Muscle of leg (tissue), 3 donors: ENCODE measurements at regions not wholly inside any gene's neighbourhood (a gene's known extent, or its start where the extent isn't known, plus 50 kb on each side); places are given as distances from the start of the nearest gene placed in this dataset.
"Not testable (repeated sequence)": the region's sequence is repeated elsewhere in the genome, so short reads cannot be mapped to it uniquely, and the experiment has no call there.

ENCODE experiments used
- DNase-seq: peaks from one replicate; pipeline ENCODE4 v3.0.0; 2013
- H3K27ac ChIP-seq: one replicate; pipeline ENCODE4 v1.5.1; 2013; ENCODE audit warnings: mild to moderate bottlenecking, low read length, control low read depth
- H3K27me3 ChIP-seq: one replicate; pipeline ENCODE4 v1.6.1; 2013; ENCODE audit warnings: low read length; ENCODE audit not compliant: control insufficient read depth, insufficient read depth
- H3K36me3 ChIP-seq: one replicate; pipeline ENCODE4 v1.6.1; 2013; ENCODE audit warnings: low read length; ENCODE audit not compliant: control insufficient read depth, insufficient read depth
- H3K4me1 ChIP-seq: one replicate; pipeline ENCODE4 v1.6.1; 2013; ENCODE audit warnings: low read length; ENCODE audit not compliant: control insufficient read depth, insufficient read depth
- H3K4me3 ChIP-seq: one replicate; pipeline ENCODE4 v1.5.1; 2013; ENCODE audit warnings: low read length, control low read depth
- H3K9me3 ChIP-seq: replicated peaks from 2 replicates; pipeline ENCODE4 v1.6.1; 2013; ENCODE audit warnings: low read depth, low read length; ENCODE audit not compliant: control insufficient read depth
- WGBS: methylation state at CpG from one replicate; pipeline ENCODE4 v1.1.5; 2013; ENCODE audit warnings: missing lambda C conversion rate; ENCODE audit not compliant: insufficient coverage; 5-methylcytosine and 5-hydroxymethylcytosine counted together

GRCh38 chr2:104975371-104975770 is 62.5 kb upstream of the MRPS9 start:
- H3K4me3 ChIP-seq: no peak overlapping the region
- H3K36me3 ChIP-seq: no peaks in the 10 kb centered on the region
- H3K27ac ChIP-seq: no peak overlapping the region
- no peaks in the 10 kb centered on the region for H3K27me3 ChIP-seq
- no peak for DNase-seq
- no peaks in the 10 kb centered on the region for H3K9me3 ChIP-seq
- no CpG with 5 or more reads among the region's 3 CpGs for WGBS
- H3K4me1 ChIP-seq: no peaks in the 10 kb centered on the region

- WGBS: no CpG with 5 or more reads among the region's 3 CpGs
These were observed 62.0 kb upstream of the MRPS9 start for GRCh38 chr2:104975851-104976250.

GRCh38 chr2:104976603-104977120 is 61.2 kb upstream of the MRPS9 start:
- Histone ChIP-seq H3K4me1 (no peaks in the 10 kb centered on the region), H3K4me3 (no peak overlapping the region), H3K27me3 (no peaks in the 10 kb centered on the region), H3K9me3 (no peaks in the 10 kb centered on the region), H3K27ac (no peak overlapping the region), H3K36me3 (no peaks in the 10 kb centered on the region)
- 55% methylated on average over 2 of the region's 4 CpGs for WGBS
- DNase-seq: peak; percentile 3

More at GRCh38 chr2:104975851-104976250, 62.0 kb upstream of the MRPS9 start:
- H3K27me3 ChIP-seq: no peaks in the 10 kb centered on the region
- no peak for DNase-seq
- H3K4me3 ChIP-seq: no peak overlapping the region
- H3K36me3 ChIP-seq: no peaks in the 10 kb centered on the region
- H3K27ac ChIP-seq: no peak overlapping the region
- no peaks in the 10 kb centered on the region for H3K9me3 ChIP-seq
- no peaks in the 10 kb centered on the region for H3K4me1 ChIP-seq

DNA sequence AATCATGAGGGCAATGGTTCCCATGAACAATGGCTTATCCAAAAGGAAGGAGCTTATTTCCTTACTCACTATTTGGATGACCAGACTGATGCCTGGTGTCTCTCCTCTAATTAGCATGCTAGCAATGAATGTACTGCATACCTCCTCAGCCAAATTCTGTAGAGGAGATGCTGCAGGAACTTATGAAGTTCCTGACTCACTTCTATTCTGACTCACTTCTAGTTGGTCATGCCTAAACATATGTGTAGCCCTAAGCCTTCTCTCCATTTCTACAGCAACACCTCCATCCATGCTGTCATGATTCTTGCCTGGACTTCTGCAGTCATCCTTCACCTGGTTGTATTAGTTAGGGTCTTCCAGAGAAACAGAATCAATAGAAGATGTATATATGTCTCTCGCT is 59.9 kb upstream of the MRPS9 start:
- Histone ChIP-seq H3K4me3 (no peak overlapping the region), H3K27ac (no peak overlapping the region), H3K36me3 (no peaks in the 10 kb centered on the region), H3K4me1 (no peaks in the 10 kb centered on the region), H3K27me3 (no peaks in the 10 kb centered on the region), H3K9me3 (no peaks in the 10 kb centered on the region)
- no peak for DNase-seq
- no CpG with 5 or more reads among the region's 1 CpG for WGBS

- H3K27me3 ChIP-seq, H3K36me3 ChIP-seq, H3K27ac ChIP-seq, H3K4me3 ChIP-seq, H3K4me1 ChIP-seq, DNase-seq, H3K9me3 ChIP-seq: not testable (repeated sequence)
- 72% methylated on average over 5 of the region's 6 CpGs for WGBS
These were observed 58.1 kb upstream of the MRPS9 start for GRCh38 chr2:104979786-104980185.

GRCh38 chr2:104982111-104982510 is 55.8 kb upstream of the MRPS9 start:
- 68% methylated on average over 3 of the region's 7 CpGs for WGBS
- H3K4me3 ChIP-seq: no peak overlapping the region
- no peak for DNase-seq
- H3K9me3 ChIP-seq: peaks cover 2% of the 10 kb centered on the region
- no peak overlapping the region for H3K27ac ChIP-seq
- H3K4me1 ChIP-seq: no peaks in the 10 kb centered on the region
- no peaks in the 10 kb centered on the region for H3K27me3 ChIP-seq
- no peaks in the 10 kb centered on the region for H3K36me3 ChIP-seq
